HEK293 (cell line): ENCODE measurements at regions not wholly inside any gene's neighbourhood (a gene's known extent, or its start where the extent isn't known, plus 50 kb on each side); places are given as distances from the start of the nearest gene placed in this dataset.

ENCODE experiments used
- CTCF ChIA-PET: fragments of 350-600 bp; formaldehyde crosslinking; extraction: SDS; loops from one replicate; lab custom pipeline; 2021; ENCODE audit warnings: antibody characterized with exemption; lab: Yijun Ruan, JAX
- POLR2A ChIA-PET: fragments of 300-600 bp; formaldehyde crosslinking; extraction: SDS; loops from one replicate; lab custom pipeline; 2020; ENCODE audit warnings: antibody characterized with exemption, inconsistent platforms; lab: Yijun Ruan, JAX
- H3K27ac ChIP-seq: fragments of 200-500 bp; sonication (Bioruptor generic); 2 replicates; pipeline ENCODE4 v1.5.1; 2014; ENCODE audit warnings: low read depth, low read length, control low read depth, inconsistent platforms; ENCODE audit errors: extremely low read depth
- H3K36me3 ChIP-seq, 2 experiments: fragments of 200-500 bp in 1 of 2; sonication (Bioruptor generic) in 1 of 2; 1 replicate in 1 of 2; 2 replicates in 1 of 2; pipeline ENCODE4 v1.5.1; 2014 to 2017; ENCODE audit warnings: inconsistent platforms in 2 of 2, low read length in 2 of 2; ENCODE audit not compliant: control insufficient read depth in 2 of 2, insufficient read depth in 1 of 2
- H3K4me1 ChIP-seq: fragments of 200-500 bp; sonication (Bioruptor generic); 2 replicates; pipeline ENCODE4 v1.5.1; 2014; ENCODE audit warnings: mild to moderate bottlenecking, low read length, inconsistent platforms; ENCODE audit not compliant: control insufficient read depth, insufficient read depth
- H3K4me3 ChIP-seq: 2 replicates; pipeline ENCODE4 v1.5.1; 2011; ENCODE audit warnings: low read depth, mild to moderate bottlenecking, control low read depth, low read length, moderate library complexity
- H3K9me3 ChIP-seq: fragments of 200-500 bp; sonication (Bioruptor generic); 2 replicates; pipeline ENCODE4 v1.5.1; 2014; ENCODE audit warnings: low read depth, low read length, inconsistent platforms; ENCODE audit not compliant: control insufficient read depth, insufficient read depth
- GLI4 ChIP-seq: fragments of 450-650 bp; formaldehyde crosslinking; IDR thresholded peaks from 2 replicates; pipeline ENCODE4 v1.5.1; 2016; ENCODE audit warnings: missing biosample characterization, missing genetic modification characterization
- KLF10 ChIP-seq: fragments of 450-650 bp; IDR thresholded peaks from 2 replicates; pipeline ENCODE4 v1.5.1; 2018; ENCODE audit warnings: missing biosample characterization, mild to moderate bottlenecking, missing genetic modification characterization
- OVOL3 ChIP-seq: fragments of 450-650 bp; formaldehyde crosslinking; IDR thresholded peaks from 2 replicates; pipeline ENCODE4 v1.5.1; 2016; ENCODE audit warnings: missing biosample characterization, missing genetic modification characterization
- SALL2 ChIP-seq: fragments of 450-650 bp; formaldehyde crosslinking; IDR thresholded peaks from 2 replicates; pipeline ENCODE4 v1.5.0; 2017; ENCODE audit warnings: missing biosample characterization, mild to moderate bottlenecking, missing genetic modification characterization, borderline replicate concordance
- WT1 ChIP-seq: fragments of 450-650 bp; formaldehyde crosslinking; IDR thresholded peaks from 2 replicates; pipeline ENCODE4 v1.5.1; 2016; ENCODE audit warnings: missing biosample characterization, missing genetic modification characterization
- ZBTB8A ChIP-seq: fragments of 450-650 bp; formaldehyde crosslinking; IDR thresholded peaks from 2 replicates; pipeline ENCODE4 v1.5.1; 2016; ENCODE audit warnings: missing biosample characterization, missing genetic modification characterization
- ZIC2 ChIP-seq: fragments of 450-650 bp; formaldehyde crosslinking; IDR thresholded peaks from 2 replicates; pipeline ENCODE4 v1.5.1; 2016; ENCODE audit warnings: missing biosample characterization, missing genetic modification characterization
- ZNF366 ChIP-seq: fragments of 450-650 bp; formaldehyde crosslinking; conservative IDR thresholded peaks from 2 replicates; pipeline ENCODE4 v1.5.1; 2016; ENCODE audit warnings: missing biosample characterization, missing genetic modification characterization
- ZNF521 ChIP-seq: fragments of 450-650 bp; formaldehyde crosslinking; IDR thresholded peaks from 2 replicates; pipeline ENCODE4 v1.5.1; 2017; ENCODE audit warnings: missing biosample characterization, mild to moderate bottlenecking, missing genetic modification characterization
- ZNF560 ChIP-seq: fragments of 450-650 bp; formaldehyde crosslinking; IDR thresholded peaks from 2 replicates; pipeline ENCODE4 v1.5.1; 2017; ENCODE audit warnings: missing biosample characterization, missing genetic modification characterization, borderline replicate concordance
- ZNF629 ChIP-seq: fragments of 450-650 bp; formaldehyde crosslinking; IDR thresholded peaks from 2 replicates; pipeline ENCODE4 v1.5.1; 2017; ENCODE audit warnings: missing biosample characterization, missing genetic modification characterization
- ZNF654 ChIP-seq: fragments of 450-650 bp; formaldehyde crosslinking; IDR thresholded peaks from 2 replicates; pipeline ENCODE4 v1.5.1; 2016; ENCODE audit warnings: low read depth, missing biosample characterization, missing genetic modification characterization
- ZNF658 ChIP-seq: fragments of 450-650 bp; formaldehyde crosslinking; IDR thresholded peaks from 2 replicates; pipeline ENCODE4; 2016; ENCODE audit warnings: missing biosample characterization, missing genetic modification characterization
- ZNF701 ChIP-seq: fragments of 450-650 bp; formaldehyde crosslinking; IDR thresholded peaks from 2 replicates; pipeline ENCODE4 v1.5.1; 2016; ENCODE audit warnings: missing biosample characterization, missing genetic modification characterization
- TF ChIP-seq, protein P1 (sequence below): fragments of 450-650 bp; formaldehyde crosslinking; IDR thresholded peaks from 2 replicates; pipeline ENCODE4 v1.5.1; 2016; ENCODE audit warnings: missing biosample characterization, missing genetic modification characterization
- TF ChIP-seq, protein P2 (sequence below): fragments of 450-650 bp; formaldehyde crosslinking; IDR thresholded peaks from 2 replicates; pipeline ENCODE4 v1.5.1; 2017; ENCODE audit warnings: missing biosample characterization, missing genetic modification characterization
- TF ChIP-seq, protein P3 (sequence below): fragments of 450-650 bp; formaldehyde crosslinking; IDR thresholded peaks from 2 replicates; pipeline ENCODE4 v1.5.1; 2016; ENCODE audit warnings: missing biosample characterization, missing genetic modification characterization
- TF ChIP-seq, protein P4 (sequence below): fragments of 450-650 bp; formaldehyde crosslinking; IDR thresholded peaks from 2 replicates; pipeline ENCODE4 v1.5.1; 2016; ENCODE audit warnings: missing biosample characterization, missing genetic modification characterization, borderline replicate concordance

DNA sequence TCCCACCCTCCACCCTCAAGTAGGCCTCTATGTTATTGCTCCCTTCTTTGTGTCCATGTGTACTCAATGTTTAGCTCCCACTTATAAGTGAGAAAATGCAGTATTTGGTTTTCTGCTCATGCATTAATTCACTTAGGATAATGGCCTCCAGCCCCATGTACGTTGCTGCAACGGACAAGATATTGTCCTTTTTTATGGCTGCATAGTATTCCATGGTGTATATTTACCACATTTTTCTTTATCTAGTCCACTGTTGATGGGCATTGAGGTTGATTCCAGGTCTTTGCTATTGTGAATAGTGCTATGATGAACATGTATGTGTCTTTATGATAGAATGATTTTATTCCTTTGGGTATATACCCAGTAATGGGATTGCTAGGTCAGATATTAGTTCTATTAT, 64.1 kb upstream of the NNAT start (continued):
- TF ChIP-seq, protein P1, sequence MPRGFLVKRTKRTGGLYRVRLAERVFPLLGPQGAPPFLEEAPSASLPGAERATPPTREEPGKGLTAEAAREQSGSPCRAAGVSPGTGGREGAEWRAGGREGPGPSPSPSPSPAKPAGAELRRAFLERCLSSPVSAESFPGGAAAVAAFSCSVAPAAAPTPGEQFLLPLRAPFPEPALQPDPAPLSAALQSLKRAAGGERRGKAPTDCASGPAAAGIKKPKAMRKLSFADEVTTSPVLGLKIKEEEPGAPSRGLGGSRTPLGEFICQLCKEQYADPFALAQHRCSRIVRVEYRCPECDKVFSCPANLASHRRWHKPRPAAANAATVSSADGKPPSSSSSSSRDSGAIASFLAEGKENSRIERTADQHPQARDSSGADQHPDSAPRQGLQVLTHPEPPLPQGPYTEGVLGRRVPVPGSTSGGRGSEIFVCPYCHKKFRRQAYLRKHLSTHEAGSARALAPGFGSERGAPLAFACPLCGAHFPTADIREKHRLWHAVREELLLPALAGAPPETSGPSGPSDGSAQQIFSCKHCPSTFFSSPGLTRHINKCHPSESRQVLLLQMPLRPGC (tag by site-specific recombination): no peak
- TF ChIP-seq ZNF521: no peak

DNA sequence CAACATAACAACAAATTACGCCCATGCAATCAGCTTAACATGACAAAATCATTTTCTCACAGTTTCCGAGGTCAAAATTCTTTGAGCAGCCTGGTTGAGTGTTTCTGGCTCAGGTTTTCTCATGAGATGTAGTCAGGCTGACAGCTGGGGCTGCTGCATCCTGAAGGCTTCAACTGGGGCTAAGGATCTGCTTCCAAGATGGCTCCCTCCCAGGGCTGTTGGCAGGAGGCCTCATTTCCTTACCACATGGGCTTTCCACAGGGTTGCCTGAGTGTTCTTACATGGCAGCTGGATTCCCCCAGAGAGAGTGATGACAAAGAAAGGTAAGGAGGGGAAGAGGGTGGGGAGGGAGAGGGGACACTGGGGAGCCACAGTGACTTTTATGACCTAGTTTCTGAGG, 63.1 kb upstream of the NNAT start:
- Histone ChIP-seq H3K4me1 (no peaks in the 10 kb centered on the region), H3K36me3 (no peaks in the 10 kb centered on the region)
- TF ChIP-seq, protein P2, sequence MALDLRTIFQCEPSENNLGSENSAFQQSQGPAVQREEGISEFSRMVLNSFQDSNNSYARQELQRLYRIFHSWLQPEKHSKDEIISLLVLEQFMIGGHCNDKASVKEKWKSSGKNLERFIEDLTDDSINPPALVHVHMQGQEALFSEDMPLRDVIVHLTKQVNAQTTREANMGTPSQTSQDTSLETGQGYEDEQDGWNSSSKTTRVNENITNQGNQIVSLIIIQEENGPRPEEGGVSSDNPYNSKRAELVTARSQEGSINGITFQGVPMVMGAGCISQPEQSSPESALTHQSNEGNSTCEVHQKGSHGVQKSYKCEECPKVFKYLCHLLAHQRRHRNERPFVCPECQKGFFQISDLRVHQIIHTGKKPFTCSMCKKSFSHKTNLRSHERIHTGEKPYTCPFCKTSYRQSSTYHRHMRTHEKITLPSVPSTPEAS (tag by site-specific recombination): no peak
- TF ChIP-seq ZNF701 (no peak), ZBTB8A (no peak), ZNF658 (tag by site-specific recombination) (no peak), SALL2 (tag by site-specific recombination) (no peak), ZNF560 (tag by site-specific recombination) (no peak), ZNF366 (no peak), GLI4 (no peak), WT1 (no peak), ZNF654 (no peak), ZIC2 (tag by site-specific recombination) (no peak), KLF10 (no peak), OVOL3 (tag by site-specific recombination) (no peak), ZNF629 (tag by site-specific recombination) (no peak)
- TF ChIP-seq, protein P3, sequence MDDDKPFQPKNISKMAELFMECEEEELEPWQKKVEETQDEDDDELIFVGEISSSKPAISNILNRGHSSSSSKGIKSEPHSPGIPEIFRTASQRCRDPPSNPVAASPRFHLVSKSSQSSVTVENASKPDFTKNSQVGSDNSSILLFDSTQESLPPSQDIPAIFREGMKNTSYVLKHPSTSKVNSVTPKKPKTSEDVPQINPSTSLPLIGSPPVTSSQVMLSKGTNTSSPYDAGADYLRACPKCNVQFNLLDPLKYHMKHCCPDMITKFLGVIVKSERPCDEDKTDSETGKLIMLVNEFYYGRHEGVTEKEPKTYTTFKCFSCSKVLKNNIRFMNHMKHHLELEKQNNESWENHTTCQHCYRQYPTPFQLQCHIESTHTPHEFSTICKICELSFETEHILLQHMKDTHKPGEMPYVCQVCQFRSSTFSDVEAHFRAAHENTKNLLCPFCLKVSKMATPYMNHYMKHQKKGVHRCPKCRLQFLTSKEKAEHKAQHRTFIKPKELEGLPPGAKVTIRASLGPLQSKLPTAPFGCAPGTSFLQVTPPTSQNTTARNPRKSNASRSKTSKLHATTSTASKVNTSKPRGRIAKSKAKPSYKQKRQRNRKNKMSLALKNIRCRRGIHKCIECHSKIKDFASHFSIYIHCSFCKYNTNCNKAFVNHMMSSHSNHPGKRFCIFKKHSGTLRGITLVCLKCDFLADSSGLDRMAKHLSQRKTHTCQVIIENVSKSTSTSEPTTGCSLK (tag by site-specific recombination): no peak
- TF ChIP-seq, protein P4, sequence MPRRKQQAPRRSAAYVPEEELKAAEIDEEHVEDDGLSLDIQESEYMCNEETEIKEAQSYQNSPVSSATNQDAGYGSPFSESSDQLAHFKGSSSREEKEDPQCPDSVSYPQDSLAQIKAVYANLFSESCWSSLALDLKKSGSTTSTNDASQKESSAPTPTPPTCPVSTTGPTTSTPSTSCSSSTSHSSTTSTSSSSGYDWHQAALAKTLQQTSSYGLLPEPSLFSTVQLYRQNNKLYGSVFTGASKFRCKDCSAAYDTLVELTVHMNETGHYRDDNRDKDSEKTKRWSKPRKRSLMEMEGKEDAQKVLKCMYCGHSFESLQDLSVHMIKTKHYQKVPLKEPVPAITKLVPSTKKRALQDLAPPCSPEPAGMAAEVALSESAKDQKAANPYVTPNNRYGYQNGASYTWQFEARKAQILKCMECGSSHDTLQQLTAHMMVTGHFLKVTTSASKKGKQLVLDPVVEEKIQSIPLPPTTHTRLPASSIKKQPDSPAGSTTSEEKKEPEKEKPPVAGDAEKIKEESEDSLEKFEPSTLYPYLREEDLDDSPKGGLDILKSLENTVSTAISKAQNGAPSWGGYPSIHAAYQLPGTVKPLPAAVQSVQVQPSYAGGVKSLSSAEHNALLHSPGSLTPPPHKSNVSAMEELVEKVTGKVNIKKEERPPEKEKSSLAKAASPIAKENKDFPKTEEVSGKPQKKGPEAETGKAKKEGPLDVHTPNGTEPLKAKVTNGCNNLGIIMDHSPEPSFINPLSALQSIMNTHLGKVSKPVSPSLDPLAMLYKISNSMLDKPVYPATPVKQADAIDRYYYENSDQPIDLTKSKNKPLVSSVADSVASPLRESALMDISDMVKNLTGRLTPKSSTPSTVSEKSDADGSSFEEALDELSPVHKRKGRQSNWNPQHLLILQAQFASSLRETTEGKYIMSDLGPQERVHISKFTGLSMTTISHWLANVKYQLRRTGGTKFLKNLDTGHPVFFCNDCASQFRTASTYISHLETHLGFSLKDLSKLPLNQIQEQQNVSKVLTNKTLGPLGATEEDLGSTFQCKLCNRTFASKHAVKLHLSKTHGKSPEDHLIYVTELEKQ (tag by site-specific recombination): no peak
- TF ChIP-seq, all 188 proteins: peak for 0
- no peak overlapping the region for H3K27ac ChIP-seq
- POLR2A ChIA-PET: no interaction called here
- CTCF ChIA-PET: interaction anchor here (1.2 kb wide), 1 partner anchor 24 kb away, joined by 3 read pairs; no protein-coding TSS in a partner anchor
- H3K9me3 ChIP-seq: no peaks in the 10 kb centered on the region
- no peak overlapping the region for H3K4me3 ChIP-seq
